ENCODE measurements at regions not wholly inside any gene's neighbourhood (a gene's known extent, or its start where the extent isn't known, plus 50 kb on each side); places are given as distances from the start of the nearest gene placed in this dataset.

GRCh38 chr2:142270291-142270690 lies 139.5 kb upstream of the LRP1B start:
- no peaks in the 10 kb centered on the region for H3K27me3 ChIP-seq
- no peak overlapping the region for H3K27ac ChIP-seq
- no peaks in the 10 kb centered on the region for H3K9me3 ChIP-seq
- ATAC-seq: no peak
- WGBS, 2 donors (ENCODE audit: low coverage in 1 of 2): 80 to 83% methylated on average over 1 to 2 of the region's 2 CpGs
- no peak overlapping the region for H3K4me3 ChIP-seq
- H3K4me1 ChIP-seq: no peaks in the 10 kb centered on the region
- TF ChIP-seq POLR2A (IDR thresholded peaks at IDR 0.05): no peak
- TF ChIP-seq EP300 (IDR thresholded peaks at IDR 0.05): no peak
- TF ChIP-seq POLR2AphosphoS5 (IDR thresholded peaks at IDR 0.05): no peak
- TF ChIP-seq, protein P1, sequence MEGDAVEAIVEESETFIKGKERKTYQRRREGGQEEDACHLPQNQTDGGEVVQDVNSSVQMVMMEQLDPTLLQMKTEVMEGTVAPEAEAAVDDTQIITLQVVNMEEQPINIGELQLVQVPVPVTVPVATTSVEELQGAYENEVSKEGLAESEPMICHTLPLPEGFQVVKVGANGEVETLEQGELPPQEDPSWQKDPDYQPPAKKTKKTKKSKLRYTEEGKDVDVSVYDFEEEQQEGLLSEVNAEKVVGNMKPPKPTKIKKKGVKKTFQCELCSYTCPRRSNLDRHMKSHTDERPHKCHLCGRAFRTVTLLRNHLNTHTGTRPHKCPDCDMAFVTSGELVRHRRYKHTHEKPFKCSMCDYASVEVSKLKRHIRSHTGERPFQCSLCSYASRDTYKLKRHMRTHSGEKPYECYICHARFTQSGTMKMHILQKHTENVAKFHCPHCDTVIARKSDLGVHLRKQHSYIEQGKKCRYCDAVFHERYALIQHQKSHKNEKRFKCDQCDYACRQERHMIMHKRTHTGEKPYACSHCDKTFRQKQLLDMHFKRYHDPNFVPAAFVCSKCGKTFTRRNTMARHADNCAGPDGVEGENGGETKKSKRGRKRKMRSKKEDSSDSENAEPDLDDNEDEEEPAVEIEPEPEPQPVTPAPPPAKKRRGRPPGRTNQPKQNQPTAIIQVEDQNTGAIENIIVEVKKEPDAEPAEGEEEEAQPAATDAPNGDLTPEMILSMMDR (IDR thresholded peaks at IDR 0.05): no peak
- no peaks in the 10 kb centered on the region for H3K36me3 ChIP-seq

DNA sequence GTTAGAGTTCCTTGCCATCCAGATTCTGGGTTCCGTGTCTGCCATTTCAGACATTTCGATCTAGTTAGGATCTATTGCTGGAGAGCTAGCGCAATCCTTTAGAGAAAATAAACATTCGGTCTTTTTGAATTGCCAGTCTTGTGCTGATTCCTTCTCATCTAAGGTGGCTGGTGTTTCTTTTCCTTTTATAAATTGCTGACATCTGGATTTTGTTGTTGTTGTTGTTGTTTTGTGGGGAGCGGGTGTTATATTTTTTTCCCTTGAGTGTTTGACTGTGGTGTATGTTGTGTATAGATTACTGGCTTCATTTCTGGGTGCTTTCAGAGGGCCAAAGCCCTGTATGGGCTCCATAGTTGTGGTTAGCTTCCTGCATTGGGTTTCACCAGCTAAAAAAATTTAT lies 128.5 kb upstream of the LRP1B start:
- TF ChIP-seq, protein P1 (IDR thresholded peaks at IDR 0.05): no peak
- TF ChIP-seq EP300 (IDR thresholded peaks at IDR 0.05) (no peak), POLR2AphosphoS5 (IDR thresholded peaks at IDR 0.05) (no peak), POLR2A (IDR thresholded peaks at IDR 0.05) (no peak)
- Histone ChIP-seq H3K4me1 (no peaks in the 10 kb centered on the region), H3K4me3 (no peak overlapping the region), H3K27ac (no peak overlapping the region), H3K36me3 (no peaks in the 10 kb centered on the region), H3K27me3 (peaks cover 4% of the 10 kb centered on the region), H3K9me3 (peaks cover 0 to 13% (median 0%) of the 10 kb centered on the region in 3 donors)
- 92 to 100% methylated on average over 1 to 5 of the region's 5 CpGs for WGBS, 2 donors (ENCODE audit: low coverage in 1 of 2)
- no peak for ATAC-seq

DNA sequence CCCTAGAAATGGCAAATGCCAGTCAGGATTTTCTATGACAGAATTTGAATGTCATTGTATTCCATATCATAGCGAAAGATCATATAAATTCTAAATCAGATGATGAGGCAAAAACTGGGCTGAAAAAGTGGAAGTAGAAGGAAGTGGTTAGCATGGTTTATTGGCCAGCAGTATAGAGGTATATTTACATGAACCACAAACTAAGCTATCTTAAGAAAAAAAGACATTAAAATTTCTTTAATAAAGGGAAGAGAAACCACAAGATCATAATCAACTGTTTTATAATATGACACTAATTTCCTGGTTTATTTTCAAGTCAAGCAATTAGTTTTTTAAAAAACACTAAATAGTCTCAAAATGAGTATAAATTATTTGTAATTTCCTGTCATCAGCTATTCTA lies 123.2 kb upstream of the LRP1B start:
- Histone ChIP-seq H3K36me3 (no peaks in the 10 kb centered on the region), H3K9me3 (peaks cover 0 to 6% (median 0%) of the 10 kb centered on the region in 3 donors), H3K27me3 (no peaks in the 10 kb centered on the region), H3K27ac (no peak overlapping the region), H3K4me1 (no peaks in the 10 kb centered on the region), H3K4me3 (no peak overlapping the region)
- whole genome bisulfite sequencing, 2 donors (ENCODE audit: low coverage in 1 of 2): 75 to 91% methylated on average over 1 of the region's 1 CpG
- no peak for ATAC-seq
- TF ChIP-seq POLR2AphosphoS5 (IDR thresholded peaks at IDR 0.05) (no peak), EP300 (IDR thresholded peaks at IDR 0.05) (no peak), POLR2A (IDR thresholded peaks at IDR 0.05) (no peak)
- TF ChIP-seq, protein P1 (IDR thresholded peaks at IDR 0.05): no peak

- no peaks in the 10 kb centered on the region for H3K4me1 ChIP-seq
- H3K4me3 ChIP-seq: no peak overlapping the region
- 58 to 59% methylated on average over 2 of the region's 2 CpGs for WGBS, 2 donors (ENCODE audit: low coverage in 1 of 2)
- H3K36me3 ChIP-seq: no peaks in the 10 kb centered on the region
- H3K27ac ChIP-seq: no peak overlapping the region
- H3K9me3 ChIP-seq: no peaks in the 10 kb centered on the region
- no peak for ATAC-seq
- TF ChIP-seq POLR2AphosphoS5 (IDR thresholded peaks at IDR 0.05): no peak
- TF ChIP-seq POLR2A (IDR thresholded peaks at IDR 0.05): no peak
- TF ChIP-seq EP300 (IDR thresholded peaks at IDR 0.05): no peak
- TF ChIP-seq, protein P1 (IDR thresholded peaks at IDR 0.05): no peak
- no peaks in the 10 kb centered on the region for H3K27me3 ChIP-seq
Measured at GRCh38 chr2:142241016-142241415, 110.2 kb upstream of the LRP1B start.

- no peak for ATAC-seq
- H3K4me1 ChIP-seq: no peaks in the 10 kb centered on the region
- TF ChIP-seq, protein P1 (IDR thresholded peaks at IDR 0.05): no peak
- TF ChIP-seq POLR2A (IDR thresholded peaks at IDR 0.05): no peak
- no peaks in the 10 kb centered on the region for H3K9me3 ChIP-seq
- WGBS, 2 donors (ENCODE audit: low coverage in 1 of 2): 19 to 51% methylated on average over 2 of the region's 2 CpGs
- no peaks in the 10 kb centered on the region for H3K27me3 ChIP-seq
- H3K36me3 ChIP-seq: no peaks in the 10 kb centered on the region
- no peak overlapping the region for H3K27ac ChIP-seq
- no peak overlapping the region for H3K4me3 ChIP-seq
Measured at GRCh38 chr2:142236181-142236580, 105.4 kb upstream of the LRP1B start.
